A673 (cell line): ENCODE measurements at regions not wholly inside any gene's neighbourhood (a gene's known extent, or its start where the extent isn't known, plus 50 kb on each side); places are given as distances from the start of the nearest gene placed in this dataset.

Source experiments
- BruUV-seq: library from RNA; stranded (reverse); fragments of 400-500 nt; replicated peaks from 2 replicates; lab custom pipeline; 2021; lab: Mats Ljungman, UMichigan
- CTCF ChIA-PET: fragments of 300-600 bp; sonication (Branson Sonifier 250); formaldehyde crosslinking; loops from one replicate; lab custom pipeline; 2022; ENCODE audit warnings: antibody characterized with exemption; lab: Charles Lee
- POLR2A ChIA-PET: fragments of 300-600 bp; sonication (Branson Sonifier 250); formaldehyde crosslinking; loops from one replicate; lab custom pipeline; 2022; ENCODE audit warnings: antibody characterized with exemption; ENCODE audit not compliant: low non-redundant PET; lab: Charles Lee
- DNase-seq: peaks from one replicate; pipeline ENCODE4 v3.0.0-alpha.2; 2015; ENCODE audit warnings: low spot score
- H3K27ac ChIP-seq: fragments of 200-600 bp; sonication (generic); 2 replicates; pipeline ENCODE4 v1.5.1; 2016; ENCODE audit warnings: mixed run types, low read depth, mild to moderate bottlenecking, mixed read lengths, antibody characterized with exemption, low read length; ENCODE audit not compliant: poor library complexity, severe bottlenecking
- H3K27me3 ChIP-seq: fragments of 200-600 bp; sonication (generic); replicated peaks from 2 replicates; pipeline ENCODE4 v1.6.1; 2017; ENCODE audit warnings: mixed run types, low read depth, mild to moderate bottlenecking, mixed read lengths, antibody characterized with exemption, low read length; ENCODE audit not compliant: insufficient read depth, poor library complexity
- H3K36me3 ChIP-seq: fragments of 200-600 bp; sonication (generic); 2 replicates; pipeline ENCODE4 v1.6.1; 2016; ENCODE audit warnings: mixed run types, mild to moderate bottlenecking, mixed read lengths, antibody characterized with exemption, low read length; ENCODE audit not compliant: insufficient read depth, poor library complexity, severe bottlenecking
- H3K4me1 ChIP-seq: fragments of 200-600 bp; sonication (generic); 2 replicates; pipeline ENCODE4 v1.6.1; 2017; ENCODE audit warnings: mixed run types, mild to moderate bottlenecking, mixed read lengths, antibody characterized with exemption, low read length; ENCODE audit not compliant: insufficient read depth, poor library complexity, severe bottlenecking
- H3K4me3 ChIP-seq: fragments of 200-600 bp; sonication (generic); 2 replicates; pipeline ENCODE4 v1.5.1; 2016; ENCODE audit warnings: low read depth, mixed run types, mild to moderate bottlenecking, mixed read lengths, low read length; ENCODE audit not compliant: poor library complexity, severe bottlenecking
- H3K9me3 ChIP-seq: fragments of 200-600 bp; sonication (generic); 2 replicates; pipeline ENCODE4 v1.6.1; 2016; ENCODE audit warnings: mixed run types, low read depth, mild to moderate bottlenecking, mixed read lengths, antibody characterized with exemption, low read length; ENCODE audit not compliant: poor library complexity, severe bottlenecking
- CTCF ChIP-seq: fragments of 300-800, 200-600 bp; sonication (generic); conservative IDR thresholded peaks from 2 replicates; pipeline ENCODE4 v1.5.1; 2017; ENCODE audit warnings: low read depth, mild to moderate bottlenecking, antibody characterized with exemption, low read length, moderate library complexity, mixed read lengths
- EZH2 ChIP-seq: fragments of 200-600 bp; sonication (generic); IDR thresholded peaks from 2 replicates; pipeline ENCODE4 v1.6.1; 2017; ENCODE audit warnings: borderline replicate concordance, low read depth, mild to moderate bottlenecking, mixed read lengths, antibody characterized with exemption, low read length; ENCODE audit not compliant: poor library complexity, severe bottlenecking
- intact Hi-C: fragments of 100-400 bp; cut with micrococcal nuclease; formaldehyde crosslinking; loops from one replicate; pipeline ENCODE4 v1.10.0; 2022; ENCODE audit not compliant: unreplicated experiment

DNA sequence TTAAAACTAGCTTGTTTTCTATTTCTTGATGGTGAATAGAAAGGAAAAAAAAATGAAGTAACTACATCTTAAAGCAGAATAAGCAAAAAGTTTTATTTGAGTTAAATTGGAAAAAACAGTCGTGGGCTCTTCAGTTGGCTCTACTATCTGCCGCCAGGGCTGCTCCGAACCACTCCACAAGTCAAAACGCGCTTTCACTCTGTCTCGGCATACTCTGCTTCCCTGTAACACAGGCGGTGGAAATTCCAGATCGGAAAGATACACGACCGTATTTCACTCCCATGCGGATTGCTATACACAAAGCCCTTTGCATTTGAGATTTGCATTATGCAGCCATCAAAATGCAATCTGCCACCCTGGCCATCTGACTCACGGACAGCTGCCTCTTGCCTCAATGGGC is 505.6 kb downstream of the IRX1 start:
- Histone ChIP-seq H3K9me3 (peaks cover 32% of the 10 kb centered on the region), H3K27ac (no peak overlapping the region), H3K27me3 (no peaks in the 10 kb centered on the region), H3K36me3 (no peaks in the 10 kb centered on the region), H3K4me1 (no peaks in the 10 kb centered on the region), H3K4me3 (no peak overlapping the region)
- ChIA-PET CTCF (no interaction called here), POLR2A (no interaction called here)
- intact Hi-C loops, result no loop called here
- no TSS peak for BruUV-seq
- no peak for DNase-seq
- no peak for TF ChIP-seq CTCF
- no peak for TF ChIP-seq EZH2

DNA sequence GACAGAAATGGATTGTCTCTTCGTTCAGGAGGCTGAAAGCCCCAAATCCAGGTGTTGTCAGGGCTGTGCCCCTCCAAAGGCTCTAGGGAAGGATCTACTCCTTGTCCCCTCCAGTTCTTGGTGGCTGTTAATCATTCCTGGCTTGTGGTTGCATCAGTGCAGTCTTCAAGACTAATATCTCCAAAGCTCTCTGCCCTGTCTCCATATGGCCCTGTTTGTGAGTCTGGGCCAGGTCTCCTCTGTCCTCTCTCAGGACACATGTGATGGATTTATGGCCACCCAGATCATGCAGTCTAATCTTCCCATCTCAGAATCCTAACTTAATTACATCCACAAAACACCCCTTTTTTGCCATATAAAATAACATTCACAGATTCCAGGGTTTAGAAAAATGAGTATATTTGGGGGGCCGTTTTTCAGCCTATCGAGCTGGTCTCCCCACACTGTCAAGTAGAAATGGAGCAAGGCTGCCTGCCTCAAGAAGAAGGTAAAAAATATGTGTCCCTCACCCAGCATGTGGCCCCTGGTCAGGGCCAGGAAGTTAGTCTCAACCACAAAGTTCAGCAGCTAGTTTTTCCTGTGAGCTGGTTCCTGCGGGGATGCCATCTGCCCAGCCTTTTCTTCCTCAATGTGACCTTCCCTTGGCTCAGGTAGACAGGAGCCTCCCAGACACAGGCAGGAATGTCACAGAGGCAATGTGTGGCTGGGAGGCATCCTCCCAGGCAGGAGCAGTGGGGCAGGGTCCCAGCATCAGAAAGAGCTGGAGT is 509.4 kb downstream of the IRX1 start:
- no peak overlapping the region for H3K27ac ChIP-seq
- intact Hi-C loops, result no loop called here
- no TSS peak for BruUV-seq
- POLR2A ChIA-PET, result no interaction called here
- no peaks in the 10 kb centered on the region for H3K4me1 ChIP-seq
- DNase-seq, result no peak
- CTCF ChIA-PET, result no interaction called here
- H3K36me3 ChIP-seq, result no peaks in the 10 kb centered on the region
- peaks cover 37% of the 10 kb centered on the region for H3K9me3 ChIP-seq
- TF ChIP-seq EZH2 (no peak), CTCF (no peak)
- H3K4me3 ChIP-seq, result no peak overlapping the region
- no peaks in the 10 kb centered on the region for H3K27me3 ChIP-seq

GRCh38 chr5:4108690-4109089 is 513.1 kb downstream of the IRX1 start:
- Histone ChIP-seq H3K27me3 (no peaks in the 10 kb centered on the region), H3K4me3 (no peak overlapping the region), H3K27ac (no peak overlapping the region), H3K4me1 (no peaks in the 10 kb centered on the region), H3K9me3 (peaks cover 22% of the 10 kb centered on the region), H3K36me3 (no peaks in the 10 kb centered on the region)
- no peak for DNase-seq
- CTCF ChIA-PET, result no interaction called here
- POLR2A ChIA-PET, result no interaction called here
- no TSS peak for BruUV-seq
- TF ChIP-seq CTCF (no peak), EZH2 (no peak)
- intact Hi-C loops, result no loop called here
